ENCODE measurements at regions not wholly inside any gene's neighbourhood (a gene's known extent, or its start where the extent isn't known, plus 50 kb on each side); places are given as distances from the start of the nearest gene placed in this dataset.

- CTCF ChIA-PET = interaction anchor here (0.6 to 0.7 kb wide), 3 partner anchors 13 to 1470 kb away, joined by 3 to 5 read pairs (median 3); no protein-coding TSS in a partner anchor
- POLR2A ChIA-PET = no interaction called here
- Mint-ChIP-seq H3K4me3 (no peak overlapping the region), H3K9me3 (no peaks in the 10 kb centered on the region), H3K4me1 (no peaks in the 10 kb centered on the region), H3K27me3 (peaks cover 4% of the 10 kb centered on the region), H3K36me3 (ENCODE audit: low read depth) (no peaks in the 10 kb centered on the region), H3K27ac (no peak overlapping the region)
- DNase-seq = peak; percentile 70
These were observed 120.9 kb downstream of the SAMMSON start for GRCh38 chr3:70120357-70120966.

- Mint-ChIP-seq H3K36me3 (ENCODE audit: low read depth) (no peaks in the 10 kb centered on the region), H3K27me3 (no peaks in the 10 kb centered on the region), H3K4me1 (no peaks in the 10 kb centered on the region), H3K27ac (no peak overlapping the region), H3K9me3 (no peaks in the 10 kb centered on the region), H3K4me3 (no peak overlapping the region)
- ChIA-PET POLR2A (no interaction called here), CTCF (no interaction called here)
- DNase-seq = no peak
These were observed 127.7 kb downstream of the SAMMSON start for GRCh38 chr3:70127192-70127591.

- ChIA-PET CTCF (no interaction called here), POLR2A (no interaction called here)
- Mint-ChIP-seq H3K9me3 (no peaks in the 10 kb centered on the region), H3K4me1 (no peaks in the 10 kb centered on the region), H3K27ac (no peak overlapping the region), H3K27me3 (peaks cover 5% of the 10 kb centered on the region), H3K36me3 (ENCODE audit: low read depth) (no peaks in the 10 kb centered on the region), H3K4me3 (no peak overlapping the region)
- DNase-seq = no peak
These were observed 137.8 kb downstream of the SAMMSON start for GRCh38 chr3:70137366-70137765.

- no peaks in the 10 kb centered on the region for H3K9me3 Mint-ChIP-seq
- DNase-seq = no peak
- no peaks in the 10 kb centered on the region for H3K36me3 Mint-ChIP-seq (ENCODE audit: low read depth)
- ChIA-PET POLR2A (no interaction called here), CTCF (no interaction called here)
- H3K4me3 Mint-ChIP-seq = no peak overlapping the region
- no peaks in the 10 kb centered on the region for H3K4me1 Mint-ChIP-seq
- H3K27ac Mint-ChIP-seq = no peak overlapping the region
- peaks cover 5% of the 10 kb centered on the region for H3K27me3 Mint-ChIP-seq
These were observed 139.1 kb downstream of the SAMMSON start for GRCh38 chr3:70138606-70139005.

Measured in activated CD4-positive, alpha-beta T cell treated with anti-CD3 and anti-CD28 coated beads, Interleukin-2, amount 10 ng/mL, durations not matched to agents 7 days and 5 days (primary cell).